ENCODE measurements at regions not wholly inside any gene's neighbourhood (a gene's known extent, or its start where the extent isn't known, plus 50 kb on each side); places are given as distances from the start of the nearest gene placed in this dataset.

- no peak overlapping the region for H3K4me3 ChIP-seq (replicated peaks in 1 of 3; ENCODE audit: insufficient read depth in 1 of 3, low read depth in 1 of 3, low read length in 3 of 3)
- no peak overlapping the region for H3K27ac ChIP-seq (ENCODE audit: insufficient read depth, low read depth, low read length)
- H3K27me3 ChIP-seq (ENCODE audit: control insufficient read depth in 2 of 2, insufficient read depth in 2 of 2, low read length in 2 of 2) = no peaks in the 10 kb centered on the region
- H4K20me1 ChIP-seq (replicated peaks; ENCODE audit: control insufficient read depth, extremely low read depth, insufficient read depth, low read length) = no peaks in the 10 kb centered on the region
- H3K4me2 ChIP-seq (ENCODE audit: insufficient read depth, low read length) = no peak overlapping the region
- ChIA-PET POLR2A (no interaction called here), CTCF (interaction anchor here (1.7 kb wide), 1 partner anchor 141 kb away, joined by 4 read pairs; no protein-coding TSS in a partner anchor)
- FAIRE-seq = no peak
- DNase-seq (ENCODE audit: low read depth, low spot score) = no peak
- no peak overlapping the region for H3K9ac ChIP-seq (replicated peaks; ENCODE audit: extremely low read depth, insufficient read depth, low read length)
- no peaks in the 10 kb centered on the region for H3K9me3 ChIP-seq (replicated peaks; ENCODE audit: control insufficient read depth, insufficient read depth, low read length)
- H3K9me1 ChIP-seq (replicated peaks; ENCODE audit: control insufficient read depth, extremely low read depth, insufficient read depth, low read length) = no peaks in the 10 kb centered on the region
- no peaks in the 10 kb centered on the region for H3K79me2 ChIP-seq (ENCODE audit: control insufficient read depth, insufficient read depth, low read length)
- no peaks in the 10 kb centered on the region for H3K36me3 ChIP-seq (ENCODE audit: control insufficient read depth in 2 of 2, extremely low read depth in 1 of 2, insufficient read depth in 2 of 2, low read length in 2 of 2)
- dilution Hi-C loops (cut with MboI; ENCODE audit: extremely low pct_ligation_motif_present, low sequenced_read_pairs) (no loop called here), intact Hi-C loops (cut with micrococcal nuclease) (no loop called here)
- TF ChIP-seq GATA2 (IDR thresholded peaks at IDR 0.05; ENCODE audit: insufficient read depth, insufficient read length, low read depth, low read length) = no peak
- no peak for TF ChIP-seq FOS (IDR thresholded peaks at IDR 0.05; ENCODE audit: borderline replicate concordance, insufficient read depth, low read length)
- no peak for TF ChIP-seq EZH2 (IDR thresholded peaks at IDR 0.05; ENCODE audit: borderline replicate concordance, low read depth, low read length, severe bottlenecking)
- no peak for TF ChIP-seq MYC (IDR thresholded peaks at IDR 0.05; ENCODE audit: low read depth, low read length)
- TF ChIP-seq JUN (IDR thresholded peaks at IDR 0.05; ENCODE audit: borderline replicate concordance, insufficient read depth, insufficient read length, low read depth) = no peak
- TF ChIP-seq POLR2A (IDR thresholded peaks at IDR 0.05; ENCODE audit: low read depth, low read length) = no peak
- no peak for TF ChIP-seq POLR2AphosphoS5 (IDR thresholded peaks at IDR 0.05; ENCODE audit: insufficient read depth, low read depth, low read length)
- TF ChIP-seq CTCF (IDR thresholded peaks at IDR 0.05; ENCODE audit: extremely low read depth in 1 of 2, insufficient read depth in 1 of 2, low read depth in 1 of 2, low read length in 2 of 2) = no peak
- no peak for TF ChIP-seq MAX (IDR thresholded peaks at IDR 0.05; ENCODE audit: insufficient read depth, insufficient read length)
- no peaks in the 10 kb centered on the region for H3K4me1 ChIP-seq (ENCODE audit: control insufficient read depth, extremely low read depth, insufficient read depth, low read length)
- BruUV-seq (replicated peaks) = no TSS peak
- no peak overlapping the region for H2AFZ ChIP-seq (ENCODE audit: low read depth, low read length)
Observed at GRCh38 chr11:119782739-119783072, 53.7 kb upstream of the NECTIN1 start.

Measured in endothelial cell of umbilical vein (primary cell).